Heart left ventricle (tissue), 13 donors: ENCODE measurements at regions not wholly inside any gene's neighbourhood (a gene's known extent, or its start where the extent isn't known, plus 50 kb on each side); places are given as distances from the start of the nearest gene placed in this dataset.

Experiments
- CTCF ChIP-seq, 12 donors: fragments of 200-600 bp; sonication (generic) in 4 of 12; IDR thresholded peaks; one replicate each; pipeline versions ENCODE4 v1.5.0 to v1.8.0; 2018 to 2022; ENCODE audit warnings: antibody characterized with exemption in 12 of 12, mild to moderate bottlenecking in 5 of 12
- POLR2A ChIP-seq, 2 donors: fragments of 450-650 bp; IDR thresholded peaks; one replicate each; pipeline ENCODE4 v1.6.1; 2017; ENCODE audit warnings: antibody characterized with exemption in 2 of 2, mild to moderate bottlenecking in 2 of 2, moderate library complexity in 2 of 2
- donor health status: ischemic (EF 13 %, LVEDD 7.1; RV severe dilation, severe dysfunction).
- donor health status: DM: no; HTN: yes; CAD: no.
- donor health status: DM: no; HTN: no; CAD: no.
- donor health status: ischemic (EF 25% LVEDD 6.9; RV normal size, moderate dysfunction).
- donor health status: ischemic (EF 25% LVEDD 5.7; RV mildly dilated, moderate dysfunction).
- donor health status: ischemic (EF 35%, LVEDD 5.7; RV mildly dilated, moderate dysfunction).
- donor health status: nonischemic (EF 11% LVEDD 7.7; RV severe dilation, severe dysfunction).
- donor health status: DM: yes; HTN: yes; CAD: no.
- donor health status: PGD.
- donor health status: ischemic (EF 29% LVEDD 5.4; RV normal size, mild dysfunction).
- donor health status: nonischemic (EF 23%, LVEDD 6.1; RV moderate dilation, normal function).

- TF ChIP-seq CTCF (IDR thresholded peaks at IDR 0.05) (no peak), POLR2A (IDR thresholded peaks at IDR 0.05) (no peak)
These were observed 404.7 kb downstream of the NEBL start for GRCh38 chr10:20492447-20492846.
